NT2/D1 (cell line): ENCODE measurements at regions not wholly inside any gene's neighbourhood (a gene's known extent, or its start where the extent isn't known, plus 50 kb on each side); places are given as distances from the start of the nearest gene placed in this dataset.
"Not testable (repeated sequence)": the region's sequence is repeated elsewhere in the genome, so short reads cannot be mapped to it uniquely, and the experiment has no call there.

ENCODE experiments used
- DNase-seq: peaks from one replicate; pipeline ENCODE4 v3.0.0-alpha.2; 2011; ENCODE audit warnings: low read depth, low spot score
- H3K27me3 ChIP-seq: 2 replicates; pipeline ENCODE4 v1.6.0; 2011; ENCODE audit warnings: mild to moderate bottlenecking; ENCODE audit not compliant: insufficient read length, insufficient read depth
- H3K36me3 ChIP-seq: 2 replicates; pipeline ENCODE4 v1.6.1; 2011; ENCODE audit warnings: mild to moderate bottlenecking, low read length, mixed read lengths; ENCODE audit not compliant: insufficient read depth, insufficient read length
- H3K4me1 ChIP-seq: 2 replicates; pipeline ENCODE4 v1.5.1; 2011; ENCODE audit not compliant: insufficient read depth, insufficient read length
- H3K4me3 ChIP-seq: 2 replicates; pipeline ENCODE4 v1.5.1; 2011; ENCODE audit warnings: low read depth; ENCODE audit not compliant: insufficient read length
- H3K9ac ChIP-seq: 2 replicates; pipeline ENCODE4 v1.6.0; 2011; ENCODE audit warnings: low read depth; ENCODE audit not compliant: insufficient read length
- H3K9me3 ChIP-seq: 2 replicates; pipeline ENCODE4 v1.5.1; 2011; ENCODE audit warnings: mild to moderate bottlenecking, low read length; ENCODE audit not compliant: insufficient read depth
- SUZ12 ChIP-seq: IDR thresholded peaks from 2 replicates; pipeline ENCODE4 v1.6.1; 2011; ENCODE audit not compliant: insufficient read length, insufficient read depth; ENCODE audit errors: extremely low read depth
- YY1 ChIP-seq: IDR thresholded peaks from 2 replicates; pipeline ENCODE4 v1.6.1; 2011; ENCODE audit not compliant: insufficient read length, insufficient read depth
- ZNF274 ChIP-seq: IDR thresholded peaks from 2 replicates; pipeline ENCODE4 v1.6.1; 2011; ENCODE audit warnings: mild to moderate bottlenecking, low read depth, low read length

- no peaks in the 10 kb centered on the region for H3K4me1 ChIP-seq
- H3K9me3 ChIP-seq, result no peaks in the 10 kb centered on the region
- no peak overlapping the region for H3K9ac ChIP-seq
- no peak for TF ChIP-seq YY1
- TF ChIP-seq ZNF274, result no peak
- no peak for TF ChIP-seq SUZ12
- H3K36me3 ChIP-seq, result no peaks in the 10 kb centered on the region
- no peak for DNase-seq
- no peaks in the 10 kb centered on the region for H3K27me3 ChIP-seq
- no peak overlapping the region for H3K4me3 ChIP-seq
Observed at GRCh38 chr7:9349625-9350024, 916.2 kb downstream of the NXPH1 start.

GRCh38 chr7:9391221-9391620, 957.8 kb downstream of the NXPH1 start:
- H3K36me3 ChIP-seq, result no peaks in the 10 kb centered on the region
- 0 out of 2 replicates have a peak, but pooled peaks cover 6% of the 10 kb centered on the region for H3K9me3 ChIP-seq
- H3K4me1 ChIP-seq, result no peaks in the 10 kb centered on the region
- TF ChIP-seq ZNF274 (no peak), SUZ12 (no peak), YY1 (no peak)
- no peaks in the 10 kb centered on the region for H3K27me3 ChIP-seq
- H3K4me3 ChIP-seq, result no peak overlapping the region
- DNase-seq, result no peak
- no peak overlapping the region for H3K9ac ChIP-seq

GRCh38 chr7:9391984-9392383, 958.6 kb downstream of the NXPH1 start:
- H3K9ac ChIP-seq, result no peak overlapping the region
- TF ChIP-seq YY1 (no peak), SUZ12 (no peak), ZNF274 (no peak)
- H3K27me3 ChIP-seq, result no peaks in the 10 kb centered on the region
- H3K4me3 ChIP-seq, result no peak overlapping the region
- H3K36me3 ChIP-seq, result no peaks in the 10 kb centered on the region
- no peaks in the 10 kb centered on the region for H3K4me1 ChIP-seq
- no peak for DNase-seq
- 0 out of 2 replicates have a peak, but pooled peaks cover 6% of the 10 kb centered on the region for H3K9me3 ChIP-seq

- not testable (repeated sequence) for H3K9ac ChIP-seq, H3K4me3 ChIP-seq, H3K9me3 ChIP-seq, DNase-seq, H3K36me3 ChIP-seq, H3K27me3 ChIP-seq, H3K4me1 ChIP-seq
Observed at GRCh38 chr7:9404386-9404785, 971.0 kb downstream of the NXPH1 start.

- no peaks in the 10 kb centered on the region for H3K4me1 ChIP-seq
- no peak for TF ChIP-seq SUZ12
- TF ChIP-seq ZNF274, result no peak
- TF ChIP-seq YY1, result no peak
- no peaks in the 10 kb centered on the region for H3K9me3 ChIP-seq
- no peaks in the 10 kb centered on the region for H3K27me3 ChIP-seq
- no peak overlapping the region for H3K9ac ChIP-seq
- H3K36me3 ChIP-seq, result no peaks in the 10 kb centered on the region
- H3K4me3 ChIP-seq, result no peak overlapping the region
- DNase-seq, result no peak
Observed at GRCh38 chr7:9407816-9408215, 974.4 kb downstream of the NXPH1 start.

GRCh38 chr7:9453521-9453920, 1020.1 kb downstream of the NXPH1 start:
- H3K27me3 ChIP-seq, result no peaks in the 10 kb centered on the region
- H3K9me3 ChIP-seq, result no peaks in the 10 kb centered on the region
- H3K9ac ChIP-seq, result no peak overlapping the region
- TF ChIP-seq SUZ12 (no peak), ZNF274 (no peak), YY1 (no peak)
- H3K4me1 ChIP-seq, result no peaks in the 10 kb centered on the region
- no peak overlapping the region for H3K4me3 ChIP-seq
- H3K36me3 ChIP-seq, result no peaks in the 10 kb centered on the region
- DNase-seq, result no peak

- Histone ChIP-seq H3K27me3 (no peaks in the 10 kb centered on the region), H3K9ac (no peak overlapping the region), H3K9me3 (peaks cover 2% of the 10 kb centered on the region; the same call in 1 of the 2 replicates), H3K4me3 (no peak overlapping the region), H3K4me1 (no peaks in the 10 kb centered on the region), H3K36me3 (no peaks in the 10 kb centered on the region)
- TF ChIP-seq YY1 (no peak), SUZ12 (no peak), ZNF274 (no peak)
- DNase-seq, result no peak
Observed at GRCh38 chr7:9488555-9488954, 1055.1 kb downstream of the NXPH1 start.

- H3K9me3 ChIP-seq, result 0 out of 2 replicates have a peak, but pooled peaks cover 3% of the 10 kb centered on the region
- no peaks in the 10 kb centered on the region for H3K27me3 ChIP-seq
- DNase-seq, result no peak
- H3K36me3 ChIP-seq, result no peaks in the 10 kb centered on the region
- TF ChIP-seq ZNF274 (no peak), YY1 (no peak), SUZ12 (no peak)
- no peak overlapping the region for H3K9ac ChIP-seq
- H3K4me3 ChIP-seq, result no peak overlapping the region
- no peaks in the 10 kb centered on the region for H3K4me1 ChIP-seq
Observed at GRCh38 chr7:9498303-9498702, 1064.9 kb downstream of the NXPH1 start.
